A673 (cell line): ENCODE measurements at regions not wholly inside any gene's neighbourhood (a gene's known extent, or its start where the extent isn't known, plus 50 kb on each side); places are given as distances from the start of the nearest gene placed in this dataset.

Source experiments
- BruUV-seq: library from RNA; stranded (reverse); fragments of 400-500 nt; replicated peaks from 2 replicates; lab custom pipeline; 2021; lab: Mats Ljungman, UMichigan
- CTCF ChIA-PET: fragments of 300-600 bp; sonication (Branson Sonifier 250); formaldehyde crosslinking; loops from one replicate; lab custom pipeline; 2022; ENCODE audit warnings: antibody characterized with exemption; lab: Charles Lee
- POLR2A ChIA-PET: fragments of 300-600 bp; sonication (Branson Sonifier 250); formaldehyde crosslinking; loops from one replicate; lab custom pipeline; 2022; ENCODE audit warnings: antibody characterized with exemption; ENCODE audit not compliant: low non-redundant PET; lab: Charles Lee
- DNase-seq: peaks from one replicate; pipeline ENCODE4 v3.0.0-alpha.2; 2015; ENCODE audit warnings: low spot score
- H3K27ac ChIP-seq: fragments of 200-600 bp; sonication (generic); 2 replicates; pipeline ENCODE4 v1.5.1; 2016; ENCODE audit warnings: mixed run types, low read depth, mild to moderate bottlenecking, mixed read lengths, antibody characterized with exemption, low read length; ENCODE audit not compliant: poor library complexity, severe bottlenecking
- H3K27me3 ChIP-seq: fragments of 200-600 bp; sonication (generic); replicated peaks from 2 replicates; pipeline ENCODE4 v1.6.1; 2017; ENCODE audit warnings: mixed run types, low read depth, mild to moderate bottlenecking, mixed read lengths, antibody characterized with exemption, low read length; ENCODE audit not compliant: insufficient read depth, poor library complexity
- H3K36me3 ChIP-seq: fragments of 200-600 bp; sonication (generic); 2 replicates; pipeline ENCODE4 v1.6.1; 2016; ENCODE audit warnings: mixed run types, mild to moderate bottlenecking, mixed read lengths, antibody characterized with exemption, low read length; ENCODE audit not compliant: insufficient read depth, poor library complexity, severe bottlenecking
- H3K4me1 ChIP-seq: fragments of 200-600 bp; sonication (generic); 2 replicates; pipeline ENCODE4 v1.6.1; 2017; ENCODE audit warnings: mixed run types, mild to moderate bottlenecking, mixed read lengths, antibody characterized with exemption, low read length; ENCODE audit not compliant: insufficient read depth, poor library complexity, severe bottlenecking
- H3K4me3 ChIP-seq: fragments of 200-600 bp; sonication (generic); 2 replicates; pipeline ENCODE4 v1.5.1; 2016; ENCODE audit warnings: low read depth, mixed run types, mild to moderate bottlenecking, mixed read lengths, low read length; ENCODE audit not compliant: poor library complexity, severe bottlenecking
- H3K9me3 ChIP-seq: fragments of 200-600 bp; sonication (generic); 2 replicates; pipeline ENCODE4 v1.6.1; 2016; ENCODE audit warnings: mixed run types, low read depth, mild to moderate bottlenecking, mixed read lengths, antibody characterized with exemption, low read length; ENCODE audit not compliant: poor library complexity, severe bottlenecking
- EZH2 ChIP-seq: fragments of 200-600 bp; sonication (generic); IDR thresholded peaks from 2 replicates; pipeline ENCODE4 v1.6.1; 2017; ENCODE audit warnings: borderline replicate concordance, low read depth, mild to moderate bottlenecking, mixed read lengths, antibody characterized with exemption, low read length; ENCODE audit not compliant: poor library complexity, severe bottlenecking
- intact Hi-C: fragments of 100-400 bp; cut with micrococcal nuclease; formaldehyde crosslinking; loops from one replicate; pipeline ENCODE4 v1.10.0; 2022; ENCODE audit not compliant: unreplicated experiment
- TF ChIP-seq, protein P1 (sequence below): fragments of 300-800, 200-600 bp; sonication (generic); conservative IDR thresholded peaks from 2 replicates; pipeline ENCODE4 v1.5.1; 2017; ENCODE audit warnings: low read depth, mild to moderate bottlenecking, antibody characterized with exemption, low read length, moderate library complexity, mixed read lengths

DNA sequence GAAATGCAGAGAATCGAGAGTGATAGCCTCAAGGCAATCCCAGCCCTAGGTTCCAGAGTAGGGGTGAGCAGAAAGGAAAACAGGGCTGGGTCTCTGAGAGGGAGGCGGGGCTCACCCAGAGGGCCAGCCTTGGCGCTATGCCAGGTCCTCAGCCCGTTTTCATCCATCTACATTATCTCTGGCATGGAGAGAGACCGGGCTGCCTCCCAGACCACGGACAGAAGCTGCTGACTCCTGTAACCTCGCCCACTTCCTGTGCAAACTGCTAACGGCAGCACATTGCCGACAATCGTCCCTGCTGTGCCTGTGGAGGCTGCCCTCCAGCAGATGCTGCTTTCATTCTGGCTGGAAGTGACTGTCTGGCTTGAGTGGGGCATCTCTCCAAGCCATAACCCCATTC, 569.1 kb downstream of the NPHP4 start:
- ChIA-PET CTCF (no interaction called here), POLR2A (no interaction called here)
- Histone ChIP-seq H3K9me3 (no peaks in the 10 kb centered on the region), H3K27me3 (peaks cover 40% of the 10 kb centered on the region), H3K36me3 (no peaks in the 10 kb centered on the region), H3K4me1 (no peaks in the 10 kb centered on the region), H3K4me3 (no peak overlapping the region), H3K27ac (no peak overlapping the region)
- BruUV-seq = no TSS peak
- TF ChIP-seq, protein P1, sequence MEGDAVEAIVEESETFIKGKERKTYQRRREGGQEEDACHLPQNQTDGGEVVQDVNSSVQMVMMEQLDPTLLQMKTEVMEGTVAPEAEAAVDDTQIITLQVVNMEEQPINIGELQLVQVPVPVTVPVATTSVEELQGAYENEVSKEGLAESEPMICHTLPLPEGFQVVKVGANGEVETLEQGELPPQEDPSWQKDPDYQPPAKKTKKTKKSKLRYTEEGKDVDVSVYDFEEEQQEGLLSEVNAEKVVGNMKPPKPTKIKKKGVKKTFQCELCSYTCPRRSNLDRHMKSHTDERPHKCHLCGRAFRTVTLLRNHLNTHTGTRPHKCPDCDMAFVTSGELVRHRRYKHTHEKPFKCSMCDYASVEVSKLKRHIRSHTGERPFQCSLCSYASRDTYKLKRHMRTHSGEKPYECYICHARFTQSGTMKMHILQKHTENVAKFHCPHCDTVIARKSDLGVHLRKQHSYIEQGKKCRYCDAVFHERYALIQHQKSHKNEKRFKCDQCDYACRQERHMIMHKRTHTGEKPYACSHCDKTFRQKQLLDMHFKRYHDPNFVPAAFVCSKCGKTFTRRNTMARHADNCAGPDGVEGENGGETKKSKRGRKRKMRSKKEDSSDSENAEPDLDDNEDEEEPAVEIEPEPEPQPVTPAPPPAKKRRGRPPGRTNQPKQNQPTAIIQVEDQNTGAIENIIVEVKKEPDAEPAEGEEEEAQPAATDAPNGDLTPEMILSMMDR = no peak
- no peak for TF ChIP-seq EZH2
- DNase-seq = peak; percentile 12
- intact Hi-C loops = no loop called here

DNA sequence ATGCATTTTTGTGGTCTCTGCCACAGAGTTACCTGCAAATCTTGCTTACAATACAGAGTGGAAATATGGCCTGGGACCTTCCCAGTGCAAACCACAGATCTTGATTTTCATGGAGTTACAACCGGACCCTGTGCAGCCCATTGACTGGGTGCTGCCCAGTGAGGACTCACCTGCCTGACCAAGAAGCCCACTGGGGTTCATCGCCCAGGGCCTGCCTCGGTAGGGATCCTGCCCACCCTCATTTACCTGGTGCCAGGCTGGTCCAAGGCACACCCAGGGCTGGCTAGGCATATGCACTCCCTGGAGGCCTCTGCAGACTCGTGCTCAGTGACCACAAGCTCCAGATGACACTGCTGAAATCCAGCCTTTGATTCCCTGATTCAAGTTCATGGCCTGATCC, 572.7 kb downstream of the NPHP4 start:
- no peak for TF ChIP-seq EZH2
- TF ChIP-seq, protein P1 = no peak
- Histone ChIP-seq H3K27ac (no peak overlapping the region), H3K4me1 (no peaks in the 10 kb centered on the region), H3K4me3 (no peak overlapping the region), H3K27me3 (peaks cover 21% of the 10 kb centered on the region), H3K9me3 (no peaks in the 10 kb centered on the region), H3K36me3 (no peaks in the 10 kb centered on the region)
- ChIA-PET POLR2A (no interaction called here), CTCF (no interaction called here)
- BruUV-seq = no TSS peak
- DNase-seq = no peak
- intact Hi-C loops = no loop called here

DNA sequence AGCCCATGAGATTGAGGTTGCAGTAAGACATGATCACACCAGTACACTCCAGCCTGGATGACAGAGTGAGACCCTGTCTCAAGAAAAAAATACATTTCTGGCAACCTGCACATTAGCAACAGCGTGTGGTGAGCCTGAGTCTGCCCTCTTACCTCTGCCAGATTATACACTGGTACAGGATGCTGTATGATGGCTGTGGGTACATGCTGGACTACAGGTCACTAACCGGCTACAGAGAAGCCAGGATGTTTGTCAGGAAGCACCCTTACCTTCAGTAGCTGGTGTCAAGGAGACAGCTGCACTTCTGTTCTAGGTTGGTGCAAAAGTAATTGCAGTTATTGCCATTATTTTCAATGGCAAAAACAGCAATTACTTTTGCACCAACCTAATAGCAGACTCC, 575.7 kb downstream of the NPHP4 start:
- intact Hi-C loops = no loop called here
- BruUV-seq = no TSS peak
- DNase-seq = no peak

More for the DNA sequence above, 575.7 kb downstream of the NPHP4 start:
- CTCF ChIA-PET = no interaction called here
- no peak for TF ChIP-seq EZH2
- TF ChIP-seq, protein P1 = no peak
- Histone ChIP-seq H3K27me3 (no peaks in the 10 kb centered on the region), H3K9me3 (no peaks in the 10 kb centered on the region), H3K4me3 (no peak overlapping the region), H3K4me1 (no peaks in the 10 kb centered on the region), H3K36me3 (no peaks in the 10 kb centered on the region), H3K27ac (no peak overlapping the region)
- POLR2A ChIA-PET = no interaction called here
